ENCODE measurements at regions not wholly inside any gene's neighbourhood (a gene's known extent, or its start where the extent isn't known, plus 50 kb on each side); places are given as distances from the start of the nearest gene placed in this dataset.

- no peaks in the 10 kb centered on the region for H3K36me3 Mint-ChIP-seq
- H3K4me3 Mint-ChIP-seq, result no peak overlapping the region
- ATAC-seq (peak; percentile 38; the same call in 1 of the 2 replicates), DNase-seq (ENCODE audit: low spot score) (no peak)
- ChIA-PET POLR2A (no interaction called here), CTCF (no interaction called here)
- peaks cover 15% of the 10 kb centered on the region for H3K4me1 Mint-ChIP-seq
- no peak for TF ChIP-seq NR2C2 (CRISPR knock-in tag; IDR thresholded peaks at IDR 0.05)
- TF ChIP-seq NFE2L1 (CRISPR knock-in tag; IDR thresholded peaks at IDR 0.05), result no peak
- TF ChIP-seq, protein P1, sequence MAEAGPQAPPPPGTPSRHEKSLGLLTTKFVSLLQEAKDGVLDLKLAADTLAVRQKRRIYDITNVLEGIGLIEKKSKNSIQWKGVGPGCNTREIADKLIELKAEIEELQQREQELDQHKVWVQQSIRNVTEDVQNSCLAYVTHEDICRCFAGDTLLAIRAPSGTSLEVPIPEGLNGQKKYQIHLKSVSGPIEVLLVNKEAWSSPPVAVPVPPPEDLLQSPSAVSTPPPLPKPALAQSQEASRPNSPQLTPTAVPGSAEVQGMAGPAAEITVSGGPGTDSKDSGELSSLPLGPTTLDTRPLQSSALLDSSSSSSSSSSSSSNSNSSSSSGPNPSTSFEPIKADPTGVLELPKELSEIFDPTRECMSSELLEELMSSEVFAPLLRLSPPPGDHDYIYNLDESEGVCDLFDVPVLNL (CRISPR knock-in tag; IDR thresholded peaks at IDR 0.05; ENCODE audit: borderline replicate concordance, low read depth), result no peak
- no peak for TF ChIP-seq ATF2 (CRISPR knock-in tag; IDR thresholded peaks at IDR 0.05; ENCODE audit: borderline replicate concordance, low read depth)
- TF ChIP-seq, protein P2, sequence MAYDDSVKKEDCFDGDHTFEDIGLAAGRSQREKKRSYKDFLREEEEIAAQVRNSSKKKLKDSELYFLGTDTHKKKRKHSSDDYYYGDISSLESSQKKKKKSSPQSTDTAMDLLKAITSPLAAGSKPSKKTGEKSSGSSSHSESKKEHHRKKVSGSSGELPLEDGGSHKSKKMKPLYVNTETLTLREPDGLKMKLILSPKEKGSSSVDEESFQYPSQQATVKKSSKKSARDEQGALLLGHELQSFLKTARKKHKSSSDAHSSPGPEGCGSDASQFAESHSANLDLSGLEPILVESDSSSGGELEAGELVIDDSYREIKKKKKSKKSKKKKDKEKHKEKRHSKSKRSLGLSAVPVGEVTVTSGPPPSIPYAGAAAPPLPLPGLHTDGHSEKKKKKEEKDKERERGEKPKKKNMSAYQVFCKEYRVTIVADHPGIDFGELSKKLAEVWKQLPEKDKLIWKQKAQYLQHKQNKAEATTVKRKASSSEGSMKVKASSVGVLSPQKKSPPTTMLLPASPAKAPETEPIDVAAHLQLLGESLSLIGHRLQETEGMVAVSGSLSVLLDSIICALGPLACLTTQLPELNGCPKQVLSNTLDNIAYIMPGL (CRISPR knock-in tag; IDR thresholded peaks at IDR 0.05), result no peak
- TF ChIP-seq TP53 (CRISPR knock-in tag; IDR thresholded peaks at IDR 0.05), result no peak
- TF ChIP-seq EMX1 (CRISPR knock-in tag; IDR thresholded peaks at IDR 0.05), result no peak
- TF ChIP-seq JUN (CRISPR knock-in tag; IDR thresholded peaks at IDR 0.05), result no peak
- no peak for TF ChIP-seq ZNF232 (CRISPR knock-in tag; IDR thresholded peaks at IDR 0.05)
- TF ChIP-seq, protein P3, sequence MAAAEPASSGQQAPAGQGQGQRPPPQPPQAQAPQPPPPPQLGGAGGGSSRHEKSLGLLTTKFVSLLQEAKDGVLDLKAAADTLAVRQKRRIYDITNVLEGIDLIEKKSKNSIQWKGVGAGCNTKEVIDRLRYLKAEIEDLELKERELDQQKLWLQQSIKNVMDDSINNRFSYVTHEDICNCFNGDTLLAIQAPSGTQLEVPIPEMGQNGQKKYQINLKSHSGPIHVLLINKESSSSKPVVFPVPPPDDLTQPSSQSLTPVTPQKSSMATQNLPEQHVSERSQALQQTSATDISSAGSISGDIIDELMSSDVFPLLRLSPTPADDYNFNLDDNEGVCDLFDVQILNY (CRISPR knock-in tag; IDR thresholded peaks at IDR 0.05), result no peak
- TF ChIP-seq RORB (CRISPR knock-in tag; IDR thresholded peaks at IDR 0.05), result no peak
- TF ChIP-seq, protein P4, sequence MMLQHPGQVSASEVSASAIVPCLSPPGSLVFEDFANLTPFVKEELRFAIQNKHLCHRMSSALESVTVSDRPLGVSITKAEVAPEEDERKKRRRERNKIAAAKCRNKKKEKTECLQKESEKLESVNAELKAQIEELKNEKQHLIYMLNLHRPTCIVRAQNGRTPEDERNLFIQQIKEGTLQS (CRISPR knock-in tag; conservative IDR thresholded peaks at IDR 0.05), result no peak
- TF ChIP-seq, protein P5, sequence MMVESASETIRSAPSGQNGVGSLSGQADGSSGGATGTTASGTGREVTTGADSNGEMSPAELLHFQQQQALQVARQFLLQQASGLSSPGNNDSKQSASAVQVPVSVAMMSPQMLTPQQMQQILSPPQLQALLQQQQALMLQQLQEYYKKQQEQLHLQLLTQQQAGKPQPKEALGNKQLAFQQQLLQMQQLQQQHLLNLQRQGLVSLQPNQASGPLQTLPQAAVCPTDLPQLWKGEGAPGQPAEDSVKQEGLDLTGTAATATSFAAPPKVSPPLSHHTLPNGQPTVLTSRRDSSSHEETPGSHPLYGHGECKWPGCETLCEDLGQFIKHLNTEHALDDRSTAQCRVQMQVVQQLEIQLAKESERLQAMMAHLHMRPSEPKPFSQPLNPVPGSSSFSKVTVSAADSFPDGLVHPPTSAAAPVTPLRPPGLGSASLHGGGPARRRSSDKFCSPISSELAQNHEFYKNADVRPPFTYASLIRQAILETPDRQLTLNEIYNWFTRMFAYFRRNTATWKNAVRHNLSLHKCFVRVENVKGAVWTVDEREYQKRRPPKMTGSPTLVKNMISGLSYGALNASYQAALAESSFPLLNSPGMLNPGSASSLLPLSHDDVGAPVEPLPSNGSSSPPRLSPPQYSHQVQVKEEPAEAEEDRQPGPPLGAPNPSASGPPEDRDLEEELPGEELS (CRISPR knock-in tag; IDR thresholded peaks at IDR 0.05), result no peak
- TF ChIP-seq ESRRA (CRISPR knock-in tag; IDR thresholded peaks at IDR 0.05; ENCODE audit: borderline replicate concordance), result no peak
- TF ChIP-seq CREB1 (CRISPR knock-in tag; IDR thresholded peaks at IDR 0.05), result no peak
- no peak for TF ChIP-seq ZNF138 (CRISPR knock-in tag; conservative IDR thresholded peaks at IDR 0.05)
- TF ChIP-seq RELA (CRISPR knock-in tag; IDR thresholded peaks at IDR 0.05; ENCODE audit: borderline replicate concordance), result no peak
- no peak overlapping the region for H3K27ac Mint-ChIP-seq
- no peaks in the 10 kb centered on the region for H3K9me3 Mint-ChIP-seq
- no peaks in the 10 kb centered on the region for H3K27me3 Mint-ChIP-seq (ENCODE audit: low read depth)
These were observed 1209.7 kb upstream of the PCDH20 start for GRCh38 chr13:62625214-62625881.

DNA sequence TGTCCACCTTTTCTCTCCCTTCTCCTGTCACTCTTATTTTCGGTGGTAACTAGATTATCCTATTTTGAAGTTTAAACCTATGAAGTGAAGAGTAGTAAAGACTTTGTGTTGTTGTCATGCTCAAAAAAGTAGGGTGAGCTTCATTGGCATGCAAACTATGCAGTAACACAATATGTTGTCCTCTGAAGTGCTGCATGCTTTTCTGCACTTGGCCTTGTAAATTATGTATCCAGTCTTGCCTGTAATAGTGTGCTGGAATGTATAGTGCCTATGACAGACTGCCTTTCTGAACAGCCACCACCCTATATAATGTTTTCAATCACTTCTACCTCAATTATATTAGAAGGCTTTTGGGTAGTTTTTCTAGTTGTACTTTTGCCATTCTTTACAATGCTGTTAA, 1198.2 kb upstream of the PCDH20 start:
- peaks cover 8% of the 10 kb centered on the region for H3K4me1 Mint-ChIP-seq
- H3K27me3 Mint-ChIP-seq (ENCODE audit: low read depth), result no peaks in the 10 kb centered on the region; the same call in 1 of the 2 replicates
- no peak for DNase-seq (ENCODE audit: low spot score)
- peak overlapping the region; percentile 47; the same call in 1 of the 2 replicates for H3K27ac Mint-ChIP-seq
- CTCF ChIA-PET, result no interaction called here
- H3K9me3 Mint-ChIP-seq, result peaks cover 5% of the 10 kb centered on the region
- ATAC-seq, result no peak
- H3K4me3 Mint-ChIP-seq, result no peak overlapping the region
- TF ChIP-seq ATF1 (CRISPR knock-in tag; IDR thresholded peaks at IDR 0.05) (no peak), TCF7 (CRISPR knock-in tag; IDR thresholded peaks at IDR 0.05; ENCODE audit: low read depth) (no peak), ZMAT4 (CRISPR knock-in tag; IDR thresholded peaks at IDR 0.05) (no peak), ZNF416 (CRISPR knock-in tag; IDR thresholded peaks at IDR 0.05) (no peak)
- TF ChIP-seq, protein P6, sequence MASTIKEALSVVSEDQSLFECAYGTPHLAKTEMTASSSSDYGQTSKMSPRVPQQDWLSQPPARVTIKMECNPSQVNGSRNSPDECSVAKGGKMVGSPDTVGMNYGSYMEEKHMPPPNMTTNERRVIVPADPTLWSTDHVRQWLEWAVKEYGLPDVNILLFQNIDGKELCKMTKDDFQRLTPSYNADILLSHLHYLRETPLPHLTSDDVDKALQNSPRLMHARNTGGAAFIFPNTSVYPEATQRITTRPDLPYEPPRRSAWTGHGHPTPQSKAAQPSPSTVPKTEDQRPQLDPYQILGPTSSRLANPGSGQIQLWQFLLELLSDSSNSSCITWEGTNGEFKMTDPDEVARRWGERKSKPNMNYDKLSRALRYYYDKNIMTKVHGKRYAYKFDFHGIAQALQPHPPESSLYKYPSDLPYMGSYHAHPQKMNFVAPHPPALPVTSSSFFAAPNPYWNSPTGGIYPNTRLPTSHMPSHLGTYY (CRISPR knock-in tag; IDR thresholded peaks at IDR 0.05), result no peak
- TF ChIP-seq, protein P3 (CRISPR knock-in tag; IDR thresholded peaks at IDR 0.05), result no peak
- POLR2A ChIA-PET, result no interaction called here
- no peaks in the 10 kb centered on the region for H3K36me3 Mint-ChIP-seq
